ENCODE measurements at regions not wholly inside any gene's neighbourhood (a gene's known extent, or its start where the extent isn't known, plus 50 kb on each side); places are given as distances from the start of the nearest gene placed in this dataset.

DNA sequence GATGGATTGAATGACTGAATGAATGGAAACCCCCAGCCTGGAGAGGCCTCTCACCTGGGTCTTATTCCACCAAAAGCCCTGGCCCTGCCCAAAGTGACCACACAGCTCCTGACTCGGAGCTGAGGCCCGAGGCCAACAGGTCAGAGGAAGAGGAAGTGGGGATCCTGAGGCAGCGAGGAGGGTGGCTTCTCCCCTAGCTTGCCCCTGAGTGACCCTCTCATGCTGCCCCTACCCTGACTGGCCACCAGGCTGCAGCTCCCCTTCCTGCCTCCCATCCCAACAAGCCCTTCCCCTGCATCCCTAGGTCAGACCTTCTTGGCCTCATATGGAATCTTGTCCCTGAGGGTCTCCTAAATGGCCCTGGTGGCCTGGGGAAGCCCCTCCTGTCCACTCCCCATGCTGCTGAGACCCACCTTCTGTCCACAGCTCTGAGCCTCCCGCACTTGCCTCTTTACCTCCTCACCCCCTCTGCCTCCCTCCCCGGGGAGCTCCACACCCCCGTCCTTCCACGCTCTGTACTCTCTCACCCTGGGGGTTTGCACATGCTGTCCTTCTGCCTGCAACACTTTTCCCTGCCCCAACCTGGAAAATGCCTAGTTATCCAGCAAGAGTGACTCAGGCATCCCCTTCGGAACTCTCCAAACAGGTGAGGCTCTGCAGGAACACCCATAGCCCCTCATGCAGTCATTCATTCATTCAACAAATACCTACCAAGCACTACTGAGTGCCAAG, 134.8 kb upstream of the HDAC4 start:
- Histone ChIP-seq H3K9me3 (ENCODE audit: insufficient read depth, low read depth, low read length) (no peaks in the 10 kb centered on the region), H3K4me3 (ENCODE audit: low read length) (no peak overlapping the region), H3K9ac (ENCODE audit: low read depth, low read length) (no peak overlapping the region), H3K36me3 (ENCODE audit: insufficient read depth, low read depth, low read length) (no peaks in the 10 kb centered on the region), H3K27ac (ENCODE audit: low read length) (no peak overlapping the region), H3K27me3 (ENCODE audit: insufficient read depth, low read length) (no peaks in the 10 kb centered on the region), H3K4me1 (ENCODE audit: insufficient read depth, low read length) (no peaks in the 10 kb centered on the region)

DNA sequence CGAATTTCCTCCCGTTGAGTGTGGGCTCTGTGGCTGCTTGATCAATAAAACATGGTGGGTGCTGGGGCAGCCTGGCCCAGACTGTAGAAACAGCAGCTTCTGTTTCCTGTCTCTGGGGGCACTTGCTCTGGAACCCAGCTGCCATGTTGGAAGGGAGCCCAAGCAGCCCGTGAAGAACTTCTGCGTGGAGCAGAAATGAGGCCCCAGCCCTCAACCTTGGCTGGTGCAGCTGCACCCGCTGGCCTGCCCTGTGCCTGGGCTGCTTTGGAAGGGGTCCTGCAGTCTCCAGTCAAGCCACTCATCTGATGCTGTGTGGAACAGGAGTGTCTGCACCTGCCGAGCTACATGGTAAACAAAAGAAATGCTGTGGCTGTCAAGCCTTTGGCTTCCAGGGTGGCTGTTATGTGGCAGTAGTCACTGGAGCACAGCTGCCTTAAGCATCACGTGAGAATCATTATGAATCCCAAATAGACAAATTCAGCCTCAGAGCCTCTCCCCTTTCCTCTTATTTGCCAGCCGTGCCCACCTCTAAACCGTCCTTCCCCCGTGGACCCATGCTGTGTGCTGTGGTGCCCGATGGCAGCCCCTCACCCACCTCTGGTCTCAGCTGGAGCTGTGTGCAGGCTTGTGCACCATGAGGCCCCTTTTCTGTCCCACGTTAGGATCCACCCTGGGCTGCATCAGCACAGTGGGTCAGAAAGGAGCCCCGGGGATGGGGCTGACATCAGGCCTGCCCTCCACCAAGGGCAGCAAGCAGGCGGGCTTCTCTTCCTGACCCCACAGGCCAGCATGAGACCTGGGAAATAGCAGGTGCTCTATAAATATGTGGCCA, 134.0 kb upstream of the HDAC4 start:
- H3K4me1 ChIP-seq (ENCODE audit: insufficient read depth, low read length), result no peaks in the 10 kb centered on the region
- no peaks in the 10 kb centered on the region for H3K27me3 ChIP-seq (ENCODE audit: insufficient read depth, low read length)

DNA sequence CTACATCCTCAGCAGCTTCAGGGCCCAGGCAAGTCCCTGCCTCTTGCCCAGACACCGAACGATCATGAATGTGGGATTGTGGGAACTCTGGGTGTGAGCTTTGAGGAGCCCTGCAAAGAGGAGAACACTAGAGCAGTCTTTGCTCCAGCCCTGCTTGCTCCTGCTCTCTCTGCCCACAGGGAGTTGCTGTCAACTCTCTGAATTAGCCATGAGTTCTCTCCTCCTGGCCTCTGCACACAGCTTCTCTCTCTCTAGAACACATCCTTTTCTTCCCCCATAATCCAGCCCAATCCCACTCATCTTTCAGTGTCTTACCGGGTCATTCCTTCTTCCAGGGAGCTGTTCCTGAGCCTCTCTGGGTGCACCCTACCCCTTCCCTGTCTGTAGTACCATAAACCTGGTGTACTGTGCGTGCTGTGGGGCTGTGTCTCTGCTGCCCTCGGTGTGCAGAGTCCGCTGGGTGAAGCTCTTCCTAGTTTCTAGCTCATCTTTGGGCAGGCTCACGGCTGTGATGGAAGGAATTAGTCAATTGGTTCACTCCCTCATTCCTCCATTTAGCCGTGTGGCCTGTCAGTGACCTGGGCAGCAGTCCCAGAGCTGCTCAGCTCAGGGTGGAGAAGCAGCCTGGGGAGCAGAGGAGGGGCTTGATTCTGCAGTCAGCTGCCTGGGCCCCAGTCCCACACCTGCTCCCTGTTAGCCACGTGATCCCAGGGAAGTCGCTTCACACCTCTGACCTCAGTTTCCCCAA, 132.9 kb upstream of the HDAC4 start:
- H3K36me3 ChIP-seq (ENCODE audit: insufficient read depth, low read depth, low read length), result no peaks in the 10 kb centered on the region
- H3K27me3 ChIP-seq (ENCODE audit: insufficient read depth, low read length), result no peaks in the 10 kb centered on the region
- H3K4me1 ChIP-seq (ENCODE audit: insufficient read depth, low read length), result no peaks in the 10 kb centered on the region
- H3K4me3 ChIP-seq (ENCODE audit: low read length), result no peak overlapping the region
- no peaks in the 10 kb centered on the region for H3K9me3 ChIP-seq (ENCODE audit: insufficient read depth, low read depth, low read length)
- no peak overlapping the region for H3K27ac ChIP-seq (ENCODE audit: low read length)
- H3K9ac ChIP-seq (ENCODE audit: low read depth, low read length), result no peak overlapping the region

More for the DNA sequence above, 134.0 kb upstream of the HDAC4 start:
- Histone ChIP-seq H3K4me3 (ENCODE audit: low read length) (no peak overlapping the region), H3K9me3 (ENCODE audit: insufficient read depth, low read depth, low read length) (no peaks in the 10 kb centered on the region), H3K36me3 (ENCODE audit: insufficient read depth, low read depth, low read length) (no peaks in the 10 kb centered on the region), H3K9ac (ENCODE audit: low read depth, low read length) (no peak overlapping the region), H3K27ac (ENCODE audit: low read length) (no peak overlapping the region)

DNA sequence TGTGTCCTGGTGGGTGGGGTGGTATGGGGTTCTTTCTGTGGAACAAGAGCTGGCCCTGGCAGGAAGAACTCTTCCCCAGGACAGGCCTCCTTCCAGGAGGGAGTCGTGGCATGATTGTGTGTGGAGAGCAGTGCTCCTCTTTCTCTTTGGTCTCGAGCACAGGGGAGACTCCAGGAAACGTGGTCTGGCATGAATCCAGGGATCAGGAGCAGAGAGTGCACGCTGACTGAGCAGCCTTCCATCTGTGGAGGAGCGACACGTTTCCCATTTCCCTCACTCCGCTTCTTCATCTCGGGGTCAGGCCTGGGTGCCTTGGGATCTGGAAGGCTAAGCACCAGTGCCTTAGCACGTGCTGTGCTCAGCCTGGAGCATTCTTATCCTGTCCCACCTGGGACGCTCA, 132.0 kb upstream of the HDAC4 start:
- Histone ChIP-seq H3K27ac (ENCODE audit: low read length) (no peak overlapping the region), H3K4me3 (ENCODE audit: low read length) (no peak overlapping the region), H3K27me3 (ENCODE audit: insufficient read depth, low read length) (no peaks in the 10 kb centered on the region), H3K36me3 (ENCODE audit: insufficient read depth, low read depth, low read length) (no peaks in the 10 kb centered on the region), H3K4me1 (ENCODE audit: insufficient read depth, low read length) (no peaks in the 10 kb centered on the region), H3K9me3 (ENCODE audit: insufficient read depth, low read depth, low read length) (no peaks in the 10 kb centered on the region), H3K9ac (ENCODE audit: low read depth, low read length) (no peak overlapping the region)

DNA sequence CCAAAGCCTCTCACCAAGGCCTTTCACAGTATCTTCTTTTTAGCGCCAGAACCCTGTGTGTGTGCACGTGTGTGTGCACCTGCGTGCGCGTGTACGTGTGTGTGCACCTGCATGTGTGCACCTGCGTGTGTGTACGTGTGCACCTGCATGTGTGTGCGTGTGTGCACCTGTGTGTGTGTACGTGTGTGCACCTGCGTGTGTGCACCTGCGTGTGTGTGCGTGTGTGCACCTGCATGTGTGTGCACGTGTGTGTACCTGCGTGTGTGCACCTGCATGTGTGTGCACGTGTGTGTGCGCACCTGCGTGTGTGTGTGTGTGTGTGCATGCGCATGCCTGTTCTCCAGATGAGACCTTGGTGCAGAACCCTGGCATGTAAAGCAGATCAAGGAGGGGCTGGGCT, 131.4 kb upstream of the HDAC4 start:
- Histone ChIP-seq H3K9ac (ENCODE audit: low read depth, low read length) (no peak overlapping the region), H3K4me3 (ENCODE audit: low read length) (no peak overlapping the region), H3K4me1 (ENCODE audit: insufficient read depth, low read length) (no peaks in the 10 kb centered on the region), H3K27ac (ENCODE audit: low read length) (no peak overlapping the region), H3K36me3 (ENCODE audit: insufficient read depth, low read depth, low read length) (no peaks in the 10 kb centered on the region), H3K9me3 (ENCODE audit: insufficient read depth, low read depth, low read length) (no peaks in the 10 kb centered on the region), H3K27me3 (ENCODE audit: insufficient read depth, low read length) (no peaks in the 10 kb centered on the region)

DNA sequence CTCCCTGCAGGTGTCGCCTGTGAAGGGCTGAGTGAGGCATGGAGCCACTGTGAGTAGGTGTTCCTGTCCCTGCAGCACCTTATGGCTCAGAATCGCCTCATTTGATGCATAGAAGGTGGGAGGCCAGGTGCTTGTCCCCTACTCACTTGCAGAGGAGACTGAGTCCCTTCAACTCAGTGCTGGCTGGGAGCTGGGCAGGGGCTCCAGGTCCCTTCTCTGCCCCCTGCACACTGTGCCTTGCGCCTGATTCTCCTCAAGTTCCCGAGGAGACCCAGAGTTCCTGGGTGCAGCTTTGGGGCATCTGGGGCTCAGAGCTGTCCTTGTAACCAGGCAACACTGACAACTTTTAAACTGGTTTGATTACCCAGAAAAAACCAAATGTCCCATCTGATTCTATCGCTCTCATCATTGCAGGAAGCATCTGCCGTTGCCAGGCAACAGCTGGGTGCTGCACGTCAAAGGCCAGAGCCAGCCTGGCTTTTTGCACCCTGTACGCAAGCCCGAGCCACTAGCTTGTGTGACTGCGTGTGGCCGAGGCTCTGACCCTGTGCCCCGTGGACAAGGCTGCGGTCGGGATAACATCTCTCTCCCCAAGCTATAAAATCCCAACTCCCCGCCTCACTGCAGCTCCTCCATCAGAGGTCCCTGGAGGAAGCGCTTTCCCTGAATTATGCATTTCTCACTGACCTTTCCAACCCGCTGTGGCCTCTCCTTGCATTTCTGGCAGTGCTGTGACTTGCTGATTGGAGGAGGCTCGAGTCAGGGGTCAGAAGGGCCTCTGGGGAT, 130.8 kb upstream of the HDAC4 start:
- Histone ChIP-seq H3K9me3 (ENCODE audit: insufficient read depth, low read depth, low read length) (no peaks in the 10 kb centered on the region), H3K4me3 (ENCODE audit: low read length) (no peak overlapping the region), H3K27me3 (ENCODE audit: insufficient read depth, low read length) (no peaks in the 10 kb centered on the region), H3K4me1 (ENCODE audit: insufficient read depth, low read length) (no peaks in the 10 kb centered on the region), H3K36me3 (ENCODE audit: insufficient read depth, low read depth, low read length) (no peaks in the 10 kb centered on the region), H3K9ac (ENCODE audit: low read depth, low read length) (no peak overlapping the region), H3K27ac (ENCODE audit: low read length) (no peak overlapping the region)

DNA sequence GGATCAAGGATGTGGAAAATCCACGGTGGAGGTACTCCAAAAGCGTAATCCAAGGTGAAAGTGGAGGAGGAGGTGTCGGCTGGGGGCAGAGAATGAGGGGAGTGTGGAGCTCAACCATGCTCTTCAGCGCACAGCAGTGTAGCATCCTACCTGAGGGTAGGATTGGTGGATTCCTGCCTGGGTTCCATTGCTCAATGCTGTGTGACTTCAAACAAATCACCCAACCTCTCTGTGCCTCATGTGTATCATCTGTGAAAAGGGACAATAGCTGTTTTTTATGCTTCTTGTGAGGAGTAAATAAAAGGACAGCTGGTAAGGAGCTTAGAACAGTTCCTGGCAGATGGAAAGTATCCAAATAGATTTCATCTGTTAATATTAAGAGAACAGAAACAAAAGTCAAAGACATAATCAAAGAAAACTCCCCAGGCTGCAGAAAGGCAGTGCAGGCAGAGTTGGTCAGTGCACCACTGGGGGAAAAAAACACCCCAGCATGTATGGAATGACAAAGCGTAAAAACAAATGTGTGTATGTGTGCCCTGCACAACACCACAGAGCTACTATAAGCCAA, 130.0 kb upstream of the HDAC4 start:
- Histone ChIP-seq H3K4me3 (ENCODE audit: low read length) (no peak overlapping the region), H3K4me1 (ENCODE audit: insufficient read depth, low read length) (no peaks in the 10 kb centered on the region), H3K27ac (ENCODE audit: low read length) (no peak overlapping the region), H3K27me3 (ENCODE audit: insufficient read depth, low read length) (no peaks in the 10 kb centered on the region), H3K9ac (ENCODE audit: low read depth, low read length) (no peak overlapping the region), H3K36me3 (ENCODE audit: insufficient read depth, low read depth, low read length) (no peaks in the 10 kb centered on the region), H3K9me3 (ENCODE audit: insufficient read depth, low read depth, low read length) (no peaks in the 10 kb centered on the region)

DNA sequence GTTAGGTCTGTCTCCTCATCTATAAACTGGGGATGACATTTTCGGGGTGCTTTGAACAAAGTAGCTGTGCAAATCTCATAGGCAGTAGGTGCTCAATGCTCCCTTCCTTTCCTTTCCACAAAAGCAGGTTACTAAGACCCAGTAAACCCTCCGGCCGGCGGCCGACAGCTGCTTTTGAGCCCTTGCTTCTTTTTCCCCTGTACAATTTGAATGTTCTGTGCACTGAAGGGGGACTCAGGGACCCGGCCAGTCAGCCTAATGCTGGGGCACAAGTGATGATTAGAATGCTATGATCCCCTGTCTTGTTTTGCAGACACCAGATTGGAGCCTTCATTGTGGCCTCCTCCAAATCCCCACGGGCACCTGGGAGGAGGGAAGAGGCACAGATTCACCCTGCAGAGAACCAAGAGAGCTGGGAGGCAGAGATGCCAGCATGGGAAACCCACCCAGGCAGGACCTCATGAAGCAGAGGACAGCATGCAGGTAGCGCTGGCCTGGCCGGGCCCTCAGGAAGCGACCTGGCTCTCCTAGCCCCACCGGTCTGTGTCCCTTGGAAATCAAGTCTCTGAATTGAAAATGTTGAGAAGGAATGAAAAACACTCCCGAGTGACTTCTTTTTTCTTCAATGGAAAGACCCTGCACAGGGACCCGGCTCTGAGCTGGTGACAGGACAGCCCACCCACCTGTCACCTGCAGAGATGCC, 128.6 kb upstream of the HDAC4 start:
- Histone ChIP-seq H3K27me3 (ENCODE audit: insufficient read depth, low read length) (no peaks in the 10 kb centered on the region), H3K4me3 (ENCODE audit: low read length) (no peak overlapping the region), H3K36me3 (ENCODE audit: insufficient read depth, low read depth, low read length) (no peaks in the 10 kb centered on the region), H3K9ac (ENCODE audit: low read depth, low read length) (no peak overlapping the region), H3K9me3 (ENCODE audit: insufficient read depth, low read depth, low read length) (no peaks in the 10 kb centered on the region), H3K27ac (ENCODE audit: low read length) (no peak overlapping the region), H3K4me1 (ENCODE audit: insufficient read depth, low read length) (no peaks in the 10 kb centered on the region)

DNA sequence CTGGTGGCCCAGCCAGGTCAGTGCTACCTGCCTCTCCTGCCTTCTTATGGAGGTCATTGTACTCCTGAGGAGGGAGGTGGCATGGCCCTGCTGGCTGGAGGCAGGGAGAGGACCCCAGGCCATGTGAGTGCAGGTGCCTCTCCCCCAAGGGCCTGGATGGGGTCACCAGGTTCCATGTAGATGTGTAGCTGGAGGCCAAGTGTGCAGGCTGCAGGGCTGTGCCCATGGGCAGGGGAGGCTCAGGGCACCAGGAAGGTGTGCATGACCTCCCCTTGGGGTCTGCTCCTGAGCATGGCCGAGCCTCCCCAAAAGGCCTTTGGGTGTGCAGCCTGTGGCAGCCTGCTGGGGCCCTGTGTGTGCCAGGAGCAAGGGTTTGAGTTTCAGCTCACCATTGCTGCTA, 128.1 kb upstream of the HDAC4 start:
- no peak overlapping the region for H3K27ac ChIP-seq (ENCODE audit: low read length)
- no peaks in the 10 kb centered on the region for H3K27me3 ChIP-seq (ENCODE audit: insufficient read depth, low read length)
- no peak overlapping the region for H3K4me3 ChIP-seq (ENCODE audit: low read length)
- H3K9ac ChIP-seq (ENCODE audit: low read depth, low read length), result no peak overlapping the region
- no peaks in the 10 kb centered on the region for H3K9me3 ChIP-seq (ENCODE audit: insufficient read depth, low read depth, low read length)
- H3K36me3 ChIP-seq (ENCODE audit: insufficient read depth, low read depth, low read length), result no peaks in the 10 kb centered on the region
- H3K4me1 ChIP-seq (ENCODE audit: insufficient read depth, low read length), result no peaks in the 10 kb centered on the region

DNA sequence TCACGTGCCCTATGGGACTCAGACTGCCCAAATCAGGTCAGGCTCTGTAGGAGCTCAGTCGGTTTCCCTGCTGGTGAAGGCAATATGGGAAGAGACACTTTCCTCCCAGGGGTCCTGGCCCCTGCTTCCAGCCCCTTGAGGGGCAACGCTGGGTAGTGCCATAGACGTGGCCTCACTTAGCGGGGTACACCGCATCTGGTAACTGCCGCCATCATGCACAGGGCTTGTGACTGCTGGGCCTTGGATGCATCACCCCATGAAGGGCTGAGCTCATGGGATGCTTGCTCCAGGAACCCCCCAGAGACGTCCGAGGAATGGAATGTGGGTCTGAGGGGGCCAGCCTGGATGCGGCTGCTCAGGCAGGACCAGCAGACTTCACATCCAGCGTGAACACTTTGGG, 127.3 kb upstream of the HDAC4 start:
- Histone ChIP-seq H3K4me1 (ENCODE audit: insufficient read depth, low read length) (no peaks in the 10 kb centered on the region), H3K36me3 (ENCODE audit: insufficient read depth, low read depth, low read length) (no peaks in the 10 kb centered on the region), H3K4me3 (ENCODE audit: low read length) (no peak overlapping the region), H3K27ac (ENCODE audit: low read length) (no peak overlapping the region), H3K9ac (ENCODE audit: low read depth, low read length) (no peak overlapping the region), H3K27me3 (ENCODE audit: insufficient read depth, low read length) (no peaks in the 10 kb centered on the region), H3K9me3 (ENCODE audit: insufficient read depth, low read depth, low read length) (no peaks in the 10 kb centered on the region)

Data from iPS-20b (cell line).